ENCODE measurements at regions not wholly inside any gene's neighbourhood (a gene's known extent, or its start where the extent isn't known, plus 50 kb on each side); places are given as distances from the start of the nearest gene placed in this dataset.
"Not testable (repeated sequence)": the region's sequence is repeated elsewhere in the genome, so short reads cannot be mapped to it uniquely, and the experiment has no call there.

- DNase-seq = no peak
- no peaks in the 10 kb centered on the region for H3K79me2 ChIP-seq (ENCODE audit: low read length)
- H3K9ac ChIP-seq (ENCODE audit: low read length) = no peak overlapping the region
- no peak overlapping the region for H2AFZ ChIP-seq (ENCODE audit: low read length)
- no peaks in the 10 kb centered on the region for H3K4me1 ChIP-seq (ENCODE audit: low read length)
- no peaks in the 10 kb centered on the region for H3K27me3 ChIP-seq (ENCODE audit: low read length)
- H3K9me3 ChIP-seq (ENCODE audit: low read length) = no peaks in the 10 kb centered on the region
- H3K4me2 ChIP-seq (ENCODE audit: low read depth, low read length, poor library complexity, severe bottlenecking) = no peak overlapping the region
- H3K4me3 ChIP-seq (ENCODE audit: low read length) = no peak overlapping the region
- H3K27ac ChIP-seq (ENCODE audit: low read length) = no peak overlapping the region
- no peaks in the 10 kb centered on the region for H3K36me3 ChIP-seq (ENCODE audit: insufficient read depth, low read length)
- H3K9me2 ChIP-seq (replicated peaks; ENCODE audit: insufficient read depth, low read length) = no peaks in the 10 kb centered on the region
- no peaks in the 10 kb centered on the region for H4K20me1 ChIP-seq (ENCODE audit: insufficient read depth, low read depth, low read length)
Observed at GRCh38 chr7:91570560-91570959, 306.3 kb downstream of the FZD1 start.

DNA sequence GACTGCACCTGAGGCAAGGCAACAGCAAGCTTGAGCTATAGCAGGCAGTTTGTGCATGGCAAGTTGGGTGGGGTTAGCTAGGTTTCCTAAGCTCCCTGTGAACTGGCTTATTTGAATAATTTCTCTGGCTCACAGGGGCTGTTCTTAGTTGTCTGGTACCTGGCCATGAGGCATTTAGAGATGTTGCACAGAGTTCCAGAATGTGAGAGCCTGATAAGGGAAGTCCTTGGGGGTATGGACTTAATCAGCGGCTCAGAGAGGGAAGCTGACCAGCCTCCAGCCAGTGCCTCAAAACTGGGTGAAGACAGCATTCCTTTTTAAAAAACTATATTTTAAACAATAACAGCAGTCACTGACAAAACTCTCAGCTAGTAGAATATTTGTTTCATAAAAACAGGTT, 307.4 kb downstream of the FZD1 start:
- H3K9me3 ChIP-seq (ENCODE audit: low read length) = no peaks in the 10 kb centered on the region
- DNase-seq = no peak
- H3K4me3 ChIP-seq (ENCODE audit: low read length) = no peak overlapping the region
- no peaks in the 10 kb centered on the region for H3K79me2 ChIP-seq (ENCODE audit: low read length)
- H3K4me1 ChIP-seq (ENCODE audit: low read length) = no peaks in the 10 kb centered on the region
- no peak overlapping the region for H3K9ac ChIP-seq (ENCODE audit: low read length)
- no peak overlapping the region for H2AFZ ChIP-seq (ENCODE audit: low read length)
- H3K4me2 ChIP-seq (ENCODE audit: low read depth, low read length, poor library complexity, severe bottlenecking) = no peak overlapping the region
- H3K27me3 ChIP-seq (ENCODE audit: low read length) = no peaks in the 10 kb centered on the region
- H3K27ac ChIP-seq (ENCODE audit: low read length) = no peak overlapping the region
- H3K9me2 ChIP-seq (replicated peaks; ENCODE audit: insufficient read depth, low read length) = no peaks in the 10 kb centered on the region
- H4K20me1 ChIP-seq (ENCODE audit: insufficient read depth, low read depth, low read length) = no peaks in the 10 kb centered on the region
- H3K36me3 ChIP-seq (ENCODE audit: insufficient read depth, low read length) = no peaks in the 10 kb centered on the region

GRCh38 chr7:91573405-91573804, 307.1 kb downstream of the MTERF1 start:
- no peak overlapping the region for H3K27ac ChIP-seq (ENCODE audit: low read length)
- H2AFZ ChIP-seq (ENCODE audit: low read length) = no peak overlapping the region
- H3K9me3 ChIP-seq (ENCODE audit: low read length) = no peaks in the 10 kb centered on the region
- no peaks in the 10 kb centered on the region for H3K79me2 ChIP-seq (ENCODE audit: low read length)
- no peak overlapping the region for H3K4me2 ChIP-seq (ENCODE audit: low read depth, low read length, poor library complexity, severe bottlenecking)
- DNase-seq = no peak
- no peak overlapping the region for H3K9ac ChIP-seq (ENCODE audit: low read length)
- no peaks in the 10 kb centered on the region for H3K27me3 ChIP-seq (ENCODE audit: low read length)
- no peaks in the 10 kb centered on the region for H3K36me3 ChIP-seq (ENCODE audit: insufficient read depth, low read length)
- H4K20me1 ChIP-seq (ENCODE audit: insufficient read depth, low read depth, low read length) = no peaks in the 10 kb centered on the region
- H3K4me3 ChIP-seq (ENCODE audit: low read length) = no peak overlapping the region
- no peaks in the 10 kb centered on the region for H3K9me2 ChIP-seq (replicated peaks; ENCODE audit: insufficient read depth, low read length)
- no peaks in the 10 kb centered on the region for H3K4me1 ChIP-seq (ENCODE audit: low read length)

DNA sequence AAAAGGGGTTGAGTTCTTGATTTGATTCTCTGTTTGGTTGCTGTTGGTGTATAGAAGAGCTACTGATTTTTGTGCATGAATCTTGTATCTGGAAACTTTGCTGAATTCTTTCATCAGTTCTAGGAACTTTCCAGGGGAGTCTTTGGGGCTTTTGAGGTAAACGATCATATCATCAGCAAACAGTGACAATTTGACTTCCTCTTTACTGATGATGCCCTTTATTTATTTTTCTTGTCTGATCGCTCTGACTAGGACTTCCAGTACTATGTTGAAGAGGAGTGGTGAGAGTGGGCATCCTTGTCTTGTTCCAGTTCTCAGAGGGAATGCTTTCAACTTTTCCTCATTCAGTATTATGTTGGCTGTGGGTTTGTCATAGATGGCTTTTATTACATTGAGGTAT, 304.0 kb downstream of the MTERF1 start:
- H4K20me1 ChIP-seq (ENCODE audit: insufficient read depth, low read depth, low read length); H3K4me1 ChIP-seq (ENCODE audit: low read length); H3K79me2 ChIP-seq (ENCODE audit: low read length); H3K27me3 ChIP-seq (ENCODE audit: low read length); H2AFZ ChIP-seq (ENCODE audit: low read length); H3K36me3 ChIP-seq (ENCODE audit: insufficient read depth, low read length); H3K9ac ChIP-seq (ENCODE audit: low read length); H3K4me3 ChIP-seq (ENCODE audit: low read length); DNase-seq; H3K9me2 ChIP-seq (replicated peaks; ENCODE audit: insufficient read depth, low read length); H3K9me3 ChIP-seq (ENCODE audit: low read length); H3K27ac ChIP-seq (ENCODE audit: low read length); H3K4me2 ChIP-seq (ENCODE audit: low read depth, low read length, poor library complexity, severe bottlenecking): not testable (repeated sequence)

DNA sequence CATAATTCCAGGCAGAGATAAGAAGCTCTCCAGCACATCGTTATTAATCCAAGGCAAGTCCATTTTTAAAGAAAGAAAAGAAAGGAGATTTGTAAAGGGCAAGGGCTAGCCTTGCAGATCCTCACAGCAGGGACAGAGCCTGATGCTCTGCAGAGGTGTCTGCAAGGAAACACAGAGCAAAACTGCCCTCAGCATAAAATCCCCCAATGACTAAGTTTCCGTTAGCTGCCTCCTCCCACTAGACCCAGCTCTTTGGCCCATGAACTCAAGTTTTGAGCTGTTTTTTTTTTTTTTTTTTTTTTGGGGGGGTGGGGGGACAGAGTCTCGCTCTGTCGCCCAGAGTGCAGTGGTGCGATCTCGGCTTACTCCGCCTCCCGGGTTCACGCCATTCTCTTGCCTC, 300.7 kb downstream of the MTERF1 start:
- Histone ChIP-seq H4K20me1 (ENCODE audit: insufficient read depth, low read depth, low read length) (no peaks in the 10 kb centered on the region), H3K36me3 (ENCODE audit: insufficient read depth, low read length) (no peaks in the 10 kb centered on the region), H3K27me3 (ENCODE audit: low read length) (no peaks in the 10 kb centered on the region), H3K9ac (ENCODE audit: low read length) (no peak overlapping the region), H3K4me1 (ENCODE audit: low read length) (no peaks in the 10 kb centered on the region), H3K4me2 (ENCODE audit: low read depth, low read length, poor library complexity, severe bottlenecking) (no peak overlapping the region), H3K4me3 (ENCODE audit: low read length) (no peak overlapping the region), H3K9me3 (ENCODE audit: low read length) (no peaks in the 10 kb centered on the region), H3K27ac (ENCODE audit: low read length) (no peak overlapping the region), H3K79me2 (ENCODE audit: low read length) (no peaks in the 10 kb centered on the region), H3K9me2 (replicated peaks; ENCODE audit: insufficient read depth, low read length) (no peaks in the 10 kb centered on the region), H2AFZ (ENCODE audit: low read length) (no peak overlapping the region)
- DNase-seq = no peak

- no peak overlapping the region for H2AFZ ChIP-seq (ENCODE audit: low read length)
- no peak overlapping the region for H3K4me3 ChIP-seq (ENCODE audit: low read length)
- H3K27ac ChIP-seq (ENCODE audit: low read length) = no peak overlapping the region
- H3K27me3 ChIP-seq (ENCODE audit: low read length) = no peaks in the 10 kb centered on the region
- H3K4me1 ChIP-seq (ENCODE audit: low read length) = no peaks in the 10 kb centered on the region
- H3K9ac ChIP-seq (ENCODE audit: low read length) = no peak overlapping the region
- H4K20me1 ChIP-seq (ENCODE audit: insufficient read depth, low read depth, low read length) = no peaks in the 10 kb centered on the region
- no peak overlapping the region for H3K4me2 ChIP-seq (ENCODE audit: low read depth, low read length, poor library complexity, severe bottlenecking)
- no peaks in the 10 kb centered on the region for H3K9me3 ChIP-seq (ENCODE audit: low read length)
- H3K9me2 ChIP-seq (replicated peaks; ENCODE audit: insufficient read depth, low read length) = no peaks in the 10 kb centered on the region
- DNase-seq = no peak
- no peaks in the 10 kb centered on the region for H3K36me3 ChIP-seq (ENCODE audit: insufficient read depth, low read length)
- H3K79me2 ChIP-seq (ENCODE audit: low read length) = no peaks in the 10 kb centered on the region
Observed at GRCh38 chr7:91582799-91583477, 297.6 kb downstream of the MTERF1 start.

DNA sequence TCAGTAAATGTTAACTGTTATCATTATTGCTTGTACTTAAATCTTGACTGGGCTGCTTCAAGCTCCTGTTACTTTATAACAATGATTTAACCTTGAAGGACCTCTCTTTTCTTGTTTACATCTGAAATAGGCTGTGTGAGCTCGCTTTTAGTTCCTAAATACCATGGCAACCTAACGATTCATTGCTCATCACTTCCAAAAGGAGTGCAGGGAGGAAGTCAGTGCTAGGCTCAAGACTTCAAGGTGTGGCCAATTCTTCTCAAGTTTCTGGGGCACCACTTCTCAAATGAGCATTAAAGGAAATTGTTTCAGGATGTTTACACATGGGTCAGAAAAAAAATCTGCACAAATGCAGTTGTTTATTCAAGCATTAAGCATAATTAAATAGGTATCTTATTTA, 284.2 kb downstream of the MTERF1 start:
- Histone ChIP-seq H3K79me2 (ENCODE audit: low read length) (no peaks in the 10 kb centered on the region), H3K9me3 (ENCODE audit: low read length) (no peaks in the 10 kb centered on the region), H3K4me1 (ENCODE audit: low read length) (no peaks in the 10 kb centered on the region), H3K9me2 (replicated peaks; ENCODE audit: insufficient read depth, low read length) (no peaks in the 10 kb centered on the region), H3K27me3 (ENCODE audit: low read length) (no peaks in the 10 kb centered on the region), H3K9ac (ENCODE audit: low read length) (no peak overlapping the region), H3K36me3 (ENCODE audit: insufficient read depth, low read length) (no peaks in the 10 kb centered on the region), H2AFZ (ENCODE audit: low read length) (no peak overlapping the region), H3K4me2 (ENCODE audit: low read depth, low read length, poor library complexity, severe bottlenecking) (no peak overlapping the region), H3K27ac (ENCODE audit: low read length) (no peak overlapping the region), H3K4me3 (ENCODE audit: low read length) (no peak overlapping the region), H4K20me1 (ENCODE audit: insufficient read depth, low read depth, low read length) (no peaks in the 10 kb centered on the region)
- no peak for DNase-seq

GRCh38 chr7:91598791-91599190, 281.7 kb downstream of the MTERF1 start:
- no peak overlapping the region for H2AFZ ChIP-seq (ENCODE audit: low read length)
- H3K36me3 ChIP-seq (ENCODE audit: insufficient read depth, low read length) = no peaks in the 10 kb centered on the region
- no peak for DNase-seq
- H4K20me1 ChIP-seq (ENCODE audit: insufficient read depth, low read depth, low read length) = no peaks in the 10 kb centered on the region
- H3K27me3 ChIP-seq (ENCODE audit: low read length) = no peaks in the 10 kb centered on the region
- no peaks in the 10 kb centered on the region for H3K79me2 ChIP-seq (ENCODE audit: low read length)
- H3K9me2 ChIP-seq (replicated peaks; ENCODE audit: insufficient read depth, low read length) = no peaks in the 10 kb centered on the region
- no peak overlapping the region for H3K27ac ChIP-seq (ENCODE audit: low read length)
- H3K4me2 ChIP-seq (ENCODE audit: low read depth, low read length, poor library complexity, severe bottlenecking) = no peak overlapping the region
- no peaks in the 10 kb centered on the region for H3K9me3 ChIP-seq (ENCODE audit: low read length)
- no peak overlapping the region for H3K9ac ChIP-seq (ENCODE audit: low read length)
- no peak overlapping the region for H3K4me3 ChIP-seq (ENCODE audit: low read length)
- no peaks in the 10 kb centered on the region for H3K4me1 ChIP-seq (ENCODE audit: low read length)

GRCh38 chr7:91600112-91600511, 280.4 kb downstream of the MTERF1 start:
- H3K27me3 ChIP-seq (ENCODE audit: low read length) = no peaks in the 10 kb centered on the region
- H3K9me2 ChIP-seq (replicated peaks; ENCODE audit: insufficient read depth, low read length) = no peaks in the 10 kb centered on the region
- H3K4me3 ChIP-seq (ENCODE audit: low read length) = no peak overlapping the region
- H4K20me1 ChIP-seq (ENCODE audit: insufficient read depth, low read depth, low read length) = no peaks in the 10 kb centered on the region
- H3K27ac ChIP-seq (ENCODE audit: low read length) = no peak overlapping the region
- no peaks in the 10 kb centered on the region for H3K4me1 ChIP-seq (ENCODE audit: low read length)
- H2AFZ ChIP-seq (ENCODE audit: low read length) = no peak overlapping the region
- no peaks in the 10 kb centered on the region for H3K36me3 ChIP-seq (ENCODE audit: insufficient read depth, low read length)
- no peak for DNase-seq
- no peaks in the 10 kb centered on the region for H3K79me2 ChIP-seq (ENCODE audit: low read length)
- no peak overlapping the region for H3K9ac ChIP-seq (ENCODE audit: low read length)
- no peaks in the 10 kb centered on the region for H3K9me3 ChIP-seq (ENCODE audit: low read length)
- no peak overlapping the region for H3K4me2 ChIP-seq (ENCODE audit: low read depth, low read length, poor library complexity, severe bottlenecking)
